ENCODE measurements at regions not wholly inside any gene's neighbourhood (a gene's known extent, or its start where the extent isn't known, plus 50 kb on each side); places are given as distances from the start of the nearest gene placed in this dataset.

DNA sequence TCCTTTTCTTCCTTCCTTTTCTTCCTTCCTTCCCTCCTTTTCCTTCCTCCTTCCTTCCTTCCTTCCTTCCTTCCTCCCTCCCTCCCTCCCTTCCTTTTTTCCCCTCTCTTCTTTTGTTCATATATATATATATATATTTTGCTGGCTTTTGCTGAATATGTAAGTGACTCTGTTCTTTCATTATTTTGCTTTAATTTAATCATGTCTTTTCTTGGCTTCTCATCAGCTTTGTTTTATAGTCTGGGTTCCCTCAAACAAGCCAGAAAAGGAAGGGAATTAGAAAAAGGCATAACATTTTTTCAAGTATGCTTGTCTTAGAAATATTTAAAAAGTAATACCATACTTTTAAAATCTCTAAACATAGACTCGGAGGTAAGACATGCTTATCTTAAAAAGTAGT lies 219.9 kb upstream of the ATXN7L3B start:
- no peak for DNase-seq (ENCODE audit: low read depth)
- H3K4me3 ChIP-seq (ENCODE audit: low read depth, low read length), result no peak overlapping the region
- TF ChIP-seq, protein P1, sequence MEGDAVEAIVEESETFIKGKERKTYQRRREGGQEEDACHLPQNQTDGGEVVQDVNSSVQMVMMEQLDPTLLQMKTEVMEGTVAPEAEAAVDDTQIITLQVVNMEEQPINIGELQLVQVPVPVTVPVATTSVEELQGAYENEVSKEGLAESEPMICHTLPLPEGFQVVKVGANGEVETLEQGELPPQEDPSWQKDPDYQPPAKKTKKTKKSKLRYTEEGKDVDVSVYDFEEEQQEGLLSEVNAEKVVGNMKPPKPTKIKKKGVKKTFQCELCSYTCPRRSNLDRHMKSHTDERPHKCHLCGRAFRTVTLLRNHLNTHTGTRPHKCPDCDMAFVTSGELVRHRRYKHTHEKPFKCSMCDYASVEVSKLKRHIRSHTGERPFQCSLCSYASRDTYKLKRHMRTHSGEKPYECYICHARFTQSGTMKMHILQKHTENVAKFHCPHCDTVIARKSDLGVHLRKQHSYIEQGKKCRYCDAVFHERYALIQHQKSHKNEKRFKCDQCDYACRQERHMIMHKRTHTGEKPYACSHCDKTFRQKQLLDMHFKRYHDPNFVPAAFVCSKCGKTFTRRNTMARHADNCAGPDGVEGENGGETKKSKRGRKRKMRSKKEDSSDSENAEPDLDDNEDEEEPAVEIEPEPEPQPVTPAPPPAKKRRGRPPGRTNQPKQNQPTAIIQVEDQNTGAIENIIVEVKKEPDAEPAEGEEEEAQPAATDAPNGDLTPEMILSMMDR (IDR thresholded peaks at IDR 0.05; ENCODE audit: control insufficient read depth, extremely low read depth, insufficient read depth), result no peak

DNA sequence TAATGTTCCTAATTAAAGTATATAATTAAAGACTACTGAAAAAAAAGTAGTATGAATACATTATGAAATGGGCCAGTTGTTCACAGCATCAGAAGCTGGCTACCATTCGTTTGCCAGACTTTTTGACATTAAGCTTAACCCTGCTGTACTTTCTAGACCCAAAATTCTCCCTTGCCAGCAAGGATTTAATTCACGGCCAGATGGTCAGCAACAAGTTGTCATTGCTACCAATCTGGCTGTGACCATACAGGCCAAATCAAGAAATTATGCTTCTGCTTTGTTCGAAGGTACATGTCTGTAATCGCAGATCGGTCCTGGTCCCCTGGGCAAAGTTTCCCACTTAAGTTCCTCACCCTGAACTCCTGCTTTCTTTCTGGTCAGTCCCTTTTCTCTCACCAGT lies 217.7 kb upstream of the ATXN7L3B start:
- H3K4me3 ChIP-seq (ENCODE audit: low read depth, low read length), result no peak overlapping the region
- TF ChIP-seq, protein P1 (IDR thresholded peaks at IDR 0.05; ENCODE audit: control insufficient read depth, extremely low read depth, insufficient read depth), result no peak
- no peak for DNase-seq (ENCODE audit: low read depth)

DNA sequence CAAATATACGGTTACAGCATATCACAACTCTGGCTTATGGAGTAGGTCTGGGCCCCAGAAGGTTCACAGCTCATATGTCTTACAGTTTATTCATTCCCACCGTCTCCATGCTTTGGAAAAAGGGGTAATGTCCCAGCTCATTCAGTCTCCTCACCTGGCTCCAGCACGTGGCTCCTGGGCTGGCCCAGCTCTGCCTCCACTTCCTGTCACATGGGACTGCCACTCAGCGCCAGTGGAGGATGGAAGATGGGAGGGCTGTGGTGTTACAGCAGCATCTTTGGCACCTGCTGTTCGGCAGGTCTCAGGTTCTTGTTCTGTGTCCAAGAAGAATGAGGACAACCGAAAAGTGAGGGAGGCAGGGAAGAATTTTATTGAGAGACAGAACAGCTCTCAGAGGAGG lies 216.3 kb upstream of the ATXN7L3B start:
- no peak for DNase-seq (ENCODE audit: low read depth)
- TF ChIP-seq, protein P1 (IDR thresholded peaks at IDR 0.05; ENCODE audit: control insufficient read depth, extremely low read depth, insufficient read depth), result no peak
- no peak overlapping the region for H3K4me3 ChIP-seq (ENCODE audit: low read depth, low read length)

DNA sequence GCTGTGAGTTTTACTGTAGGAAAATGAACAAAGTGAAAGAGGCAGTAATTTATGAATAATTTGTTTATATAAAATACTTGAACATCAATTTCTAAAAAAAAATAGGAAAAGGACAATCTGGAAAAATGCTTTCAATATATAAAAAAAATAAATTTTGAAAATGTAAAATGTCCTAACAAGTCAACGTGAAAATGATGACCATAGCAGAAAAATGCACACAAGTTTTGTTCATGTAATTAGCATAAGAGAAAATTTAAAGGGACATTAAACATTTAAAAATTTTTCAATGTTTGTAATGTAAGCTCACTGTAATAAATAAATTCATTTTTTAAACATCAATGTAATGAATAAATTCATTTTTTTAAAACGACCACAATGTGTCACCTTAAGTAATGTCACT lies 214.8 kb upstream of the ATXN7L3B start:
- H3K4me3 ChIP-seq (ENCODE audit: low read depth, low read length), result no peak overlapping the region
- no peak for DNase-seq (ENCODE audit: low read depth)
- TF ChIP-seq, protein P1 (IDR thresholded peaks at IDR 0.05; ENCODE audit: control insufficient read depth, extremely low read depth, insufficient read depth), result no peak

DNA sequence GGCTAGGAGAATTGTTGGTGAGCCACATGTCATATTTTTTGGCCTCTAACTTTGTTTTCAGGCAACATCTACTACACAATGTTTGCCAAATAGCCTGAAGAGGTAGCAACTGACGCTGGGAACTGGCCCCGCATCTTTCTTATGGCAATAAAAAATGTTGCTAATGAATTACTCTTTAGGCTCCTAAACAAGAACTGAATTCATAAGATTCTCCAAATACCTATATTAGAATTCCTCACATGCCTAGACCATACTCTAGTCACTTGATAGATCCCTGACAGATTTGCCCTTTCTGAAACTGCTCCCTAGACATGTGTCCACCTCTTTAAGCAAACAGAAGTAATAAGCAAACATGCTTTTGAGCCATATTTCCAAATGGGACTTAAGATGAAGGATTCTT lies 209.0 kb upstream of the ATXN7L3B start:
- no peak for DNase-seq (ENCODE audit: low read depth)
- no peak overlapping the region for H3K4me3 ChIP-seq (ENCODE audit: low read depth, low read length)
- TF ChIP-seq, protein P1 (IDR thresholded peaks at IDR 0.05; ENCODE audit: control insufficient read depth, extremely low read depth, insufficient read depth), result no peak

DNA sequence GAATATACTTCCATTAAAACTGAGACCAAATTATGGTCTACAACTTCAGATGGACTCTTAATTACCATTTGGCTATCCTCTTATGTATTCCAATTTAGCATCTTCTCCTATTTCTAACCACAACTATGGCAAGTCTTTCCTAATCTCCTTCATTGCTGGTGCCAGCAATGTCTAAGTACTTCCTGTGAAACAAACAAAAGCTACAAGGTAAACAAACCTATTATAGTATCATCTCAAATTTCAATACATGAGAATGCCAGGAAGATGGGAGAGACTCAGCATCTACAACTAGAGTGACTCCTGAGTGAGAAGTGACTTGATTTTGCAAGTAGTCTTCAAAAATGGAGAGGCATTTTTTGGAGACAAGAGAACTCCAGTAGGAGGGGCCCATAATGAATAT lies 202.9 kb upstream of the ATXN7L3B start:
- TF ChIP-seq, protein P1 (IDR thresholded peaks at IDR 0.05; ENCODE audit: control insufficient read depth, extremely low read depth, insufficient read depth), result no peak
- H3K4me3 ChIP-seq (ENCODE audit: low read depth, low read length), result no peak overlapping the region
- DNase-seq (ENCODE audit: low read depth), result peak; percentile 44

DNA sequence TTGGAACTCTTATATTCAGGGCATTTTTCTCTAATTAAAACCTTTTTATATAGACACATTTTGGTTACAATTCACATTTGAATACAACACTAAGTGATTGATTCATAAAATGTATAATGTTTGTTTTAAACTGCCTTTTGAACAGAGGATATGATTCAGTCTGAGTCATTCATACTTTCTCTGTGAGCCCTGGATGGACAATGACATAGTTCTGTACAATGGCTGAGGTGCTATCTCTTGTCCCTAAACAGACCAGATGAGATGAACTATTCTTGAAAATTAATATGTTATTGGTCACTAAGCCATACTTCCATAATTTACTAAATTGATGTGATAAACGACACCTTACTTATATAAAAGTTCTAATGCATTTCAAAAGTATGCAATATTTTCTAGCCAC lies 199.7 kb upstream of the ATXN7L3B start:
- no peak overlapping the region for H3K4me3 ChIP-seq (ENCODE audit: low read depth, low read length)
- TF ChIP-seq, protein P1 (IDR thresholded peaks at IDR 0.05; ENCODE audit: control insufficient read depth, extremely low read depth, insufficient read depth), result no peak
- no peak for DNase-seq (ENCODE audit: low read depth)

Measured in LNCaP clone FGC (cell line).